Medulla oblongata (tissue), 1 donor: ENCODE measurements at regions not wholly inside any gene's neighbourhood (a gene's known extent, or its start where the extent isn't known, plus 50 kb on each side); places are given as distances from the start of the nearest gene placed in this dataset.
A peak's percentile ranks its signal among the peaks of the same experiment; 100 is the strongest.

ENCODE experiments used
- DNase-seq: peaks from one replicate; pipeline ENCODE4 v3.0.0-alpha.2; 2015; ENCODE audit errors: extremely low spot score

DNA sequence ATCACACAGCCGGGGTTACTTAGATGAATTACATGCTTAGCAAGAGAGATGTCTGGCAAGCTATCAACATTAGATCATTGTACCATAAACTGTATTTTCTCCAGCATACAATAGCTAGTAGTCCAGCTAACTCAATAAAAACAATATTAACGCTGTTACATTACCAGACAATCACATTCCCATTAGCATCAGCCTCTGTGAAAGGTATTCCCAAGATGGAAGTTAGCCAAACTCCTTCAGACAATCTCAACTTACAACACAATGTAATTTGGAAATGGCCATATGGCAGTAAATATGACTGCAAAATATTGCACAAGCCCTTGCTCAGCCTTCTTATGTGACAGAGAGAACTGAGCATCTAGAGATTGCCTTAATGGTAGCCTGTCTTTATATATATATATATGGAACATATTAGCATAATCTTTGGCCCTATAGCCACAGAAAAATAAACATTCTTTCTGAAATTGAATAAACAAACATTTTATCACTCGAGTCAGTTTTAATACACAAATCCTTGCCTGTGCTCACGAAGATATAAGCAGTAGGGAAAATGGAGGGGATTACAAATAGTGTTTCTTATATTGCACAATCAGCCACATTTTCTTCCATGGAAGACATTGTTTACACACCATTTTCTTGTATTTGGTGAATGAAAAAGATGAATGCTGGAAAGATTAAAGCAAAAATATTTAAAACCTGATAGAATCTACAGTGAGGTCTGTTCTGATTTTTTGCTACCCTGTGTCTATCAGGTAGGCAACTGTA is 1060.5 kb downstream of the DIAPH3 start:
- DNase-seq, result no peak

GRCh38 chr13:59111751-59112171 is 1052.0 kb downstream of the DIAPH3 start:
- DNase-seq, result no peak

- peak; percentile 86 for DNase-seq
These were observed 1051.5 kb downstream of the DIAPH3 start for GRCh38 chr13:59112221-59112718.

DNA sequence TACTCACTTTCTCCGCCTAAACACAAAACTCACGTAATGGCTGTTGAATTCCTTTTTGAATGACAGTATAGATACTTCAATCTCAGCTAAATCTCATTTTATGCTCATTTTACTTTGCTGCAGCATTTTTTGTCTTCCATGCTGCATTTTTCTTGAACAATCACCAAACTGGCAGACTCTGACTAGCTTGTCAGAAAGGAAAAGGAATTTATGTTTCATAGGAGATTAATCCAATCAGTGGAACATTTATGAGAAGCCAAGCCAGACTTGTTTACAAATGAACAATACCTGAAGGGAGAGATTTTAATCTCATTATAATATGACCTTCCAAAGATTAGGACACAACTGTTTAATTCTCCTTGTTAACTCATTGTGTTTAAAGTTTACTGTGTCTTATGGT is 1044.3 kb downstream of the DIAPH3 start:
- DNase-seq, result no peak

DNA sequence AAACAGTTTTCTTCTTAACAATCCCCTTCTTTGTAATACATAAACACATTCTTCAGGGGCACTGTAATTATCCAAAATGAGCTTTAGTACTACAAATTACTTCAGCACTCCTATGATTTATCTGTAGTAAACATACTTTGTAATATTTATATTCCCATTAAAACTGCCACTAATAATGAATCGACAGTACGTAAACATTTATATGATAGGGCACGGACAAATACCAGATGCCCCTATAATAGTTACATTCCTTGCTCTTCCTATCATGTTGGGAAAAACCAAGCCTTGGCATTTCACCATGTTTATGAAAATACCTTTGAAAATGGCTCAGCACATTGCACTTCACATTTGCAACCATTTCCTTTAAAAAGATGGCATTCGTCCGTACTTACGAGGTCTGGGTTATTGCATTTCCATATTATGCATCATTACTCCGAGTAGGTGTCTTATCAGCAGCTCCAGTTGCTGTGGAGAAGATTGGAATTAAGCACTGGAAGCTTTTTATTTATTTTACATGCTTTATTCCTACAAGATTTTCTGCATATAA is 1043.4 kb downstream of the DIAPH3 start:
- no peak for DNase-seq

GRCh38 chr13:59121507-59121906 is 1042.2 kb downstream of the DIAPH3 start:
- no peak for DNase-seq

DNA sequence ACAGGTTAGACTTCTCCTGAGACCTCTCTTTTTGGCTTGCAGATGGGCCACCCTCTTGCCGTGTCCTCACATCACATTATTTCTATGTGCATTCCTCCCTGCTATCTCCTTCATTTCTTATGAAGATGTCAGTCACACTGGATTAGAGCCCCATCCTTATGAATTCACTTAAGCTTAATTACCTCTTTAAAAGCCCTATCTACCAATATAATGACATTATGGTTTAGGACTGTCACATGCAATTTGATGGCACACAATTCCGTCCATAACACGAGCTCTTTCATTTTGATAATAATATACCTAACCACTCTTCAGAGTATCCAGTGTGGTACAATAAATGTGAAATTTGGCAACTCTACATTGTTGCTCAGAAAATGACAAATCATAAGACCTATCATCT is 1037.3 kb downstream of the DIAPH3 start:
- DNase-seq, result no peak

DNA sequence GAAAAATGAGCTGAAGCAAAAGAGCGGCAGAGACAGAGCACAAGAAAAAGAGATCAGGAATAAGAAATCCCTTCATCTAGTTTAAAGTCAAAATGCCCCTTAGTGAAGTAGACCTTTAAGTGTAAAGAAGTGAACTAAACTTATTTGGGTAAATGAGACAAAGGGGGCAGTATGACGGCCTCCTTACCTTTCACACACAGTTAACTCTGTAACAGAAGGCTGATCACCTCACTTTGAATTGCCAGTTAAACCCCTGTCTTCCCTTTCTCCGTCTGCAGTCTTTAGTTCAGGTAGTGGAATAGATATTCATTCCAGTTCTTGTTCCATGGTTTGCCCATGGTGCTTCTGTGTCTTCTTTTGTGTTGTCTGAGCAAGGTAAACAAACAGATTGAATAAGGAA is 1029.8 kb downstream of the DIAPH3 start:
- DNase-seq, result no peak

- no peak for DNase-seq
These were observed 1019.0 kb downstream of the DIAPH3 start for GRCh38 chr13:59144700-59145099.

DNA sequence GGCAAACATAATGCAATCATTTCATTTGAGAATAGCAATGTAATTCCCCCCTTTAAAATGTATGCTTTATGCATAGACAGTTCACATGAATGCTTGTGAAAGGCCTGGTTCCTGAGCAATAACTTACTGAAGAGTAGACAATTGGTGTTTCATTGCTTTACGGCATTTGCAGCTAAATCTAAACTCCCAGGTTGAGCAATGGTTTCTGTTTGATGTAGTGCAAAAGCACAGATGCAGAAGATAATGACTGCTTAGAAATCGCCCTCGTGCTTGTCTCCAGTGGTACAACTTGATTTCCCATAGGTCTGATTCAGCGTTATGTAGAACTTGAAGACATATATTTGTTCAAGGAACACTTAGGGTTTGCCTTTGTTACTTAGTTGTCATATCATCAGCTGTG is 1018.3 kb downstream of the DIAPH3 start:
- no peak for DNase-seq

DNA sequence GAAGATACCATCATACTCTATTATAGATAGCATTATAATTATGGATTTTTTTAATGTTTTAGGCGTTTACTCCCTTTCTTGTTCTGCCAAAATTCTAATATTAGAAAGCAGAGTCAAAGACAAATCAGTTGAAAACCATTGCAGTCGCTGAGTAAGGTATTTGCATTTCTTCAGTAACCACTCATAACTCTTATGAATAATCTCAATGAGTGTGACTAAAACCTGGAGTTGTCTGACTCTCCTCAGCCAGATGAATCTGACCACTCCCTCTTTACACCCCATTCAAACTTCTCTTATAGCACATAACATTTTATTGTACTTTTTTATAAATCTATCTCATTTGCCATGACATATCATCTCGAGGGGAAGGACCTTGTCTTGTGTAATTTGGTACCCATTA is 1006.5 kb downstream of the DIAPH3 start:
- DNase-seq, result no peak

- DNase-seq, result no peak
These were observed 997.6 kb downstream of the DIAPH3 start for GRCh38 chr13:59166174-59166573.

GRCh38 chr13:59172076-59172475 is 991.7 kb downstream of the DIAPH3 start:
- no peak for DNase-seq

GRCh38 chr13:59176775-59177174 is 987.0 kb downstream of the DIAPH3 start:
- no peak for DNase-seq

DNA sequence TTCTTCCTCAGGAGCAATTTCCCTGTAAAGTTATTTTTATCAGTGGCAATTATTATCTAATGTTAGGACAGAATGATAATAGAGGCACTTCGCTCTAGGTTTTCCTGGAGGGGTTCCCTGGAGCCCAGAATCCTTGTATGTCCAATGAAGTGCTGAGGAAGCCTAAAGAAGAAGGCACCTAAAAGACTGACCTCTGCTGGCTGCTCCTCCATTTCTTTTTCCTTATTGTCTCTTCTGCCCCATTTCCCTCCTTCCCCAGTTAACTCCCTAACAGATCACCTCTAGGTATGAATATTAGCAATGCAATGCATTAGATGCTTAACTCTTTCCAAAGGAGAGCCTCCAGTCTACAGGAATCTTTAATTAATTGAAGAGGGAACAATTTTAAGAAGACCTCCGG is 985.4 kb downstream of the DIAPH3 start:
- no peak for DNase-seq

- DNase-seq, result no peak
These were observed 981.5 kb downstream of the DIAPH3 start for GRCh38 chr13:59182241-59182640.

DNA sequence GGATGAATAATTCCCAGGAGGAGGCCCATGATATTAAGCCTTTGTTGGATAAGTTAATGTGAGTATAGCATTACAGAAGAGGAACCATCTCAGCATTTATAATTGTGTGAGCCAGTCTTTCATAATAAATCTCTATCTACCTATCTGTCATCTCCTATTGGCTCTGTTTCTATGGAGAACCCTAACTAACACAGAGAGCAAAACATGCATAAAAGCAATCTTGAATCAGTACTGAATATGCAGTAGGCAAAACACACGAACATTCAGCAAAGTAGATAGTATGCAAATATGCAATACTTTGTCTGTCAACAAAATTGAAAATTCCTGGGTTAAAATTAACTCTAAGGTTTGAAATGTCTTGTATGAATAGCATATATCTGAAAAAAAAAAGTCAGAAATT is 966.3 kb downstream of the DIAPH3 start:
- DNase-seq, result no peak

DNA sequence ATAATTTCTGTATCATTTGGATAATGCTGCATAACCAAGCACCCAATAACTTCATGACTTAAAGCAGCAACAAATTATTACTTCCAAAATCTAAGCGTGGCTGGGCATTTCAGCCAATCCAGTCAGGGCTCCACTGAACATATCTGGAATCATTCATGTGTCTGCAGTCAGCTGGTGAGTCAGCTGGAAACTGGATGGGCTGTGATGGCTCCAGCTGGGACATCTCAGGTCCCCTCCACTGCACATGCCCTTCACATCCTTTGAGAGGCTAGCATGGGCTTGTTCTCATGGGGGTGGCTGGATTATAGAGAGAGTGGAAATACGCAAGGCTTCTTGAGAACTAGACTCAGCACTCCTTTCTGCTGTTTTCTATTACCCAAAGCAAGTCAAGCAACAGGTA is 961.9 kb downstream of the DIAPH3 start:
- no peak for DNase-seq

GRCh38 chr13:59203855-59204254 is 959.9 kb downstream of the DIAPH3 start:
- no peak for DNase-seq

- no peak for DNase-seq
These were observed 958.2 kb downstream of the DIAPH3 start for GRCh38 chr13:59205501-59205900.

DNA sequence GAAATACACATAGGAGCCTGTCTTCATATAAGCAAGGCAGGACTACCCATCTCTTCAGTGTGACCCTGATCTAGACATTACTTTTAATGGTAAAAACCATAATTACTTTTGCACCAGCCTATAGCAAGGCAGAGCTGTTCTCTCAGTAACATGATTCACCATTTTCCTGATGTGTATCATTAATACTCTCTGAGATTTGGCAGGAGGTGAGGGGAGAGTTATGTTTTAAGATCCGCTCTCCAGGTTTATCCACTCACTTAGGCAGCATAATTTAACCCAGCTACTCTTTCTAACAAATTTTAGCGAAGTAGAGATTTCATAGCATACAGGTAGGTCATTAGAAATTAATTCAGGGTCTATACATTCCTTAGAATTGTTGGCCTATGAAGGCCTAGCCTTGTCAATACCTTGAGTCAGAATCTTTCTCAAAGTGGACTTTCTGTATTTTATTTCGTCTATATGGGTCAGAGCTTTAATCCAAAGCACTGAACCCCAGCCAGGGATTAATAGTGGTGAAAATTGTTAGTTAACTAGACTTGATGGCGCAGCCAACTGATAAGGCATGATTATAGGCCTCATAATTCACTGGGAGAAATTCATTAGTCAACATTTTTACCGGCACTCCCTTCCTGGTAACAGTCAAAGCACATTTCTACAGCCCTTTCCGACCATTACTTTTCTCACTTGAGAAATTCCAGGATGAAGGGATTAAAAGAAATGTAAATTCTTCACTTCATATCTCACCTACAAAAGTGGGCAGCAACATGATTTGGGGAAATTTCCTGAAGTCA is 955.1 kb downstream of the DIAPH3 start:
- DNase-seq, result no peak

DNA sequence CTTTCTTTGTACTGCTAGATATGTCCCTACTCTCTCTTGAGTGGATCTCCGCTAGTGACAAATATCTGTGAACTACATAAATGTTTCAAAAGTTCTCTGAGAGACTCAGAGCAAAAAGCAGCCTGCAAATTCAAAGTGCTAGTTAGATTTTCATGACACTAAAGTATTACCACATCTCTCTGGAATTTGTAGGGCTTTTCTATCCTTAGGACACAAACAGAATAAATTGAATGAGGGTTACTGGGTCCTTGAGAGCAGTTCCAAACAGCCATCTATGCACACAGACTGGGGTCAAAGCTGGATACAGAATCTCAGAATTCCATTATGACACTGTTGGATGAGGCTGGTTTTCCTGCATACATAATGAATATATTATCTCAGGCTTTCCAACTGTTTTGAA is 953.2 kb downstream of the DIAPH3 start:
- DNase-seq, result no peak

GRCh38 chr13:59211606-59212005 is 952.1 kb downstream of the DIAPH3 start:
- DNase-seq, result no peak
